NCI-H460 (cell line): ENCODE measurements at regions not wholly inside any gene's neighbourhood (a gene's known extent, or its start where the extent isn't known, plus 50 kb on each side); places are given as distances from the start of the nearest gene placed in this dataset.
A peak's percentile ranks its signal among the peaks of the same experiment; 100 is the strongest.
"Not testable (repeated sequence)": the region's sequence is repeated elsewhere in the genome, so short reads cannot be mapped to it uniquely, and the experiment has no call there.

ENCODE experiments used
- DNase-seq: peaks from one replicate; pipeline ENCODE4 v3.0.0-alpha.2; 2016; ENCODE audit warnings: low read depth; ENCODE audit errors: extremely low read depth

GRCh38 chr11:37957717-37958116 is 1359.7 kb upstream of the RAG2 start:
- no peak for DNase-seq

- DNase-seq = no peak
Observed at GRCh38 chr11:37951996-37952395, 1354.0 kb upstream of the RAG2 start.

- DNase-seq = no peak
Observed at GRCh38 chr11:37948258-37948657, 1350.2 kb upstream of the RAG2 start.

- no peak for DNase-seq
Observed at GRCh38 chr11:37947821-37948220, 1349.8 kb upstream of the RAG2 start.

GRCh38 chr11:37946155-37946766 is 1348.2 kb upstream of the RAG2 start:
- DNase-seq = peak; percentile 12

GRCh38 chr11:37942081-37942480 is 1344.0 kb upstream of the RAG2 start:
- no peak for DNase-seq

- DNase-seq = no peak
Observed at GRCh38 chr11:37929100-37929653, 1331.1 kb upstream of the RAG2 start.

- no peak for DNase-seq
Observed at GRCh38 chr11:37926772-37927171, 1328.7 kb upstream of the RAG2 start.

- DNase-seq = no peak
Observed at GRCh38 chr11:37916331-37916730, 1318.3 kb upstream of the RAG2 start.

- DNase-seq = no peak
Observed at GRCh38 chr11:37914859-37915258, 1316.8 kb upstream of the RAG2 start.

GRCh38 chr11:37908219-37908548 is 1310.1 kb upstream of the RAG2 start:
- DNase-seq = no peak

GRCh38 chr11:37907436-37908218 is 1309.6 kb upstream of the RAG2 start:
- DNase-seq = no peak

- no peak for DNase-seq
Observed at GRCh38 chr11:37905707-37906417, 1307.8 kb upstream of the RAG2 start.

- DNase-seq = no peak
Observed at GRCh38 chr11:37896016-37896415, 1298.0 kb upstream of the RAG2 start.

GRCh38 chr11:37881741-37882140 is 1283.7 kb upstream of the RAG2 start:
- no peak for DNase-seq

- DNase-seq = no peak
Observed at GRCh38 chr11:37861671-37862070, 1263.6 kb upstream of the RAG2 start.

GRCh38 chr11:37858806-37859537 is 1260.9 kb upstream of the RAG2 start:
- not testable (repeated sequence) for DNase-seq

GRCh38 chr11:37858398-37858797 is 1260.4 kb upstream of the RAG2 start:
- no peak for DNase-seq

- no peak for DNase-seq
Observed at GRCh38 chr11:37857726-37858125, 1259.7 kb upstream of the RAG2 start.

- no peak for DNase-seq
Observed at GRCh38 chr11:37849706-37850105, 1251.7 kb upstream of the RAG2 start.

GRCh38 chr11:37843603-37844002 is 1245.6 kb upstream of the RAG2 start:
- DNase-seq = no peak
